Keratinocyte (primary cell): ENCODE measurements at regions not wholly inside any gene's neighbourhood (a gene's known extent, or its start where the extent isn't known, plus 50 kb on each side); places are given as distances from the start of the nearest gene placed in this dataset.
"Not testable (repeated sequence)": the region's sequence is repeated elsewhere in the genome, so short reads cannot be mapped to it uniquely, and the experiment has no call there.

Source experiments
- DNase-seq: peaks from one replicate; pipeline ENCODE4 v3.0.0-alpha.2; 2011; ENCODE audit warnings: low read depth, missing footprints, low spot score
- FAIRE-seq: peaks from 2 replicates; lab custom pipeline; 2011; peaks lifted over from hg19 to GRCh38; lab: Jason Lieb, UNC
- H2AFZ ChIP-seq: 2 replicates; pipeline ENCODE4 v1.6.0; 2012; ENCODE audit warnings: low read length, control low read depth, inconsistent platforms; ENCODE audit not compliant: control insufficient read depth
- H3K27ac ChIP-seq: 2 replicates; pipeline ENCODE4 v1.5.1; 2011; ENCODE audit warnings: low read length; ENCODE audit not compliant: control insufficient read depth, insufficient read depth
- H3K27me3 ChIP-seq: 3 replicates; pipeline ENCODE4 v1.6.0; 2011; ENCODE audit warnings: low read length; ENCODE audit not compliant: control insufficient read depth, insufficient read depth; ENCODE audit errors: extremely low read depth
- H3K36me3 ChIP-seq, 2 experiments: 2 replicates in 1 of 2; 3 replicates in 1 of 2; pipeline ENCODE4 v1.5.1; 2011; ENCODE audit warnings: low read length in 2 of 2, mild to moderate bottlenecking in 1 of 2; ENCODE audit not compliant: control insufficient read depth in 2 of 2, insufficient read depth in 2 of 2; ENCODE audit errors: extremely low read depth in 1 of 2
- H3K4me1 ChIP-seq: 3 replicates; pipeline ENCODE4 v1.5.1; 2011; ENCODE audit warnings: low read length; ENCODE audit not compliant: control insufficient read depth, insufficient read depth; ENCODE audit errors: extremely low read depth
- H3K4me2 ChIP-seq: 3 replicates; pipeline ENCODE4 v1.6.0; 2011; ENCODE audit warnings: low read depth, low read length; ENCODE audit not compliant: control insufficient read depth, insufficient read depth; ENCODE audit errors: extremely low read depth
- H3K4me3 ChIP-seq, 3 experiments: fragments of 200-600 bp in 1 of 3; sonication (generic) in 1 of 3; 2 replicates in 2 of 3; 3 replicates in 1 of 3; pipeline ENCODE4 v1.5.1; 2011 to 2016; ENCODE audit warnings: low read length in 3 of 3, mild to moderate bottlenecking in 3 of 3, control low read depth in 2 of 3, inconsistent platforms in 1 of 3, low read depth in 1 of 3, mixed read lengths in 1 of 3, mixed run types in 1 of 3, moderate library complexity in 1 of 3; ENCODE audit not compliant: control insufficient read depth in 2 of 3, insufficient read depth in 2 of 3; ENCODE audit errors: extremely low read depth in 1 of 3
- H3K79me2 ChIP-seq: 2 replicates; pipeline ENCODE4 v1.6.0; 2012; ENCODE audit warnings: low read length; ENCODE audit not compliant: control insufficient read depth, insufficient read depth
- H3K9ac ChIP-seq: 3 replicates; pipeline ENCODE4 v1.6.0; 2011; ENCODE audit warnings: low read length; ENCODE audit not compliant: control insufficient read depth, insufficient read depth; ENCODE audit errors: extremely low read depth
- H3K9me1 ChIP-seq: 3 replicates; pipeline ENCODE4 v1.6.0; 2011; ENCODE audit warnings: low read length; ENCODE audit not compliant: control insufficient read depth, insufficient read depth; ENCODE audit errors: extremely low read depth
- H3K9me3 ChIP-seq: 2 replicates; pipeline ENCODE4 v1.5.1; 2012; ENCODE audit warnings: low read depth, low read length; ENCODE audit not compliant: control insufficient read depth
- H4K20me1 ChIP-seq: 3 replicates; pipeline ENCODE4 v1.6.0; 2011; ENCODE audit warnings: low read length; ENCODE audit not compliant: control insufficient read depth, insufficient read depth; ENCODE audit errors: extremely low read depth
- dilution Hi-C: fragments of 300-500 bp; cut with MboI; formaldehyde crosslinking; loops from one replicate; pipeline ENCODE4 v1.7.0; 2020; ENCODE audit warnings: low sequenced_read_pairs; ENCODE audit not compliant: extremely low pct_ligation_motif_present

DNA sequence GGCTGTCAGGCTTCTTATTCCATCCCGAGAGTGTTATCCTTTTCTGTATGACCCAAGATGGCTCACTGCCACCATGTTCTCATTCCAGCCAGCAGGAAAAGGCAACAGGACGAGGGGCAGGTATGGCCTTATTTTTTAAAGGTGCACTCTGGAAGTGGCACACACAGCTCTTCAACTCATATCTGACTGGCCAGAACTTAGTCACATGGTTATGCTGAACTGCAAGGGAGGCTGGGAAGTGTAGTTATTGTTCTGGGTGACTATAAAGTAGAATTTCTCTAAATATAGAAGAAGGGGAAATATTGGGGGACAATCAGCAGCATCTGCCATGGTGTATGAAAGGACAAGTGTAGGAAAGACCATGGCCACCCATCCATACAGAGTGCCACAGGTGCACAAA is 107.6 kb downstream of the SRGAP2 start:
- FAIRE-seq, H3K9me1 ChIP-seq, H3K4me1 ChIP-seq, H3K79me2 ChIP-seq, H2AFZ ChIP-seq, H3K4me3 ChIP-seq, DNase-seq, H4K20me1 ChIP-seq, H3K4me2 ChIP-seq, H3K36me3 ChIP-seq, dilution Hi-C loops, H3K27ac ChIP-seq, H3K9ac ChIP-seq, H3K27me3 ChIP-seq, H3K9me3 ChIP-seq: not testable (repeated sequence)

DNA sequence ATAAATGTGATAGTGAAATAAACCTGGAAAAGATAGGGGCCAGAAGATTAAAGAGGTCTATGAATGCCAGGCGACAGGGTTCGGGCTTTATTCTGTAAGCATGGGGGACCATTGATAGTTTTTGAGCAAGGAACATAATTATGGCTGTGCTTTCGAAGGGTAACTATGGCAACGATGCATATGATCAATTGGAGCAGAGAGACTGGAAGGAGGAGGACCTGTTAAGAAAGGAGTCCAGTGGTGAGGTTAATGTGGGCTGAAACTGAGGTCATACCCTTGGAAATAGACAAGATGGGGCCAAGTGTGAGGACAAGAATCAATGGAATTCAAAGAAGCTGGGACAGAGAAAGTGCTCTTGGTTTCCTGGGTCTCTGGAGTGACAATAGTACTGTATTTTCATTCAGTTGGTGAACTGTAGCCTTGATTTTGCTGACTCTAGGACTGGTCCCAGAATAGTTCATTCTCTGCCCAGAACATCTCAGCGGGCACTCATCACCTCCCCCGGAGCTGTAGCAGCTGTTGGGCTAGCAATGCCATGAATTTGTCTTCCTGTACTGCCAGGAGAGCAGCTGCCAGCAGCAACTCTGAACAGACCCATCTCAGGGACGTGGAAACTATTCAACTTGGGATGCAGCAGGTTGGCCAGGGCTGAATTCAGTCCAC is 108.4 kb downstream of the SRGAP2 start:
- H3K27me3 ChIP-seq, dilution Hi-C loops: not testable (repeated sequence)

DNA sequence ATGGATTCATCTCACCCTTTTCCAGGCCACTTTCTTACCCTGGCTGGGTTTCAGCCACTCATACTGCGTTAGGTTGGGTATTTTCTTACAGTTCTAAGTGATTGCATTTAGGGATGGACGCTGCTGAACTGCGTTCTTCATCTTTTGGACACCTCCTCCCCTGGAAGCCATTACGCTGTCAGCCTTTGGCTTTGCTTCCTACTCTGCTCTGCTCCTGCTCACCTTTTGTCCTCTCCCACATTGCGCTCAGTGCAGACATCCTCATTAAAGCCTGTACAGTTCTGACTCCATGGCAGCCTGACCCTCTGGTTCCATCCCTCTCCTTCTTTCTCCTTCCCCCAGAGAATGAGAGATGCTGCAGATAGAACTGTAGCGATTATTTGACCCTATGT is 108.9 kb downstream of the SRGAP2 start:
- FAIRE-seq, dilution Hi-C loops, H3K9me3 ChIP-seq: not testable (repeated sequence)

More for the DNA sequence above, 108.4 kb downstream of the SRGAP2 start:
- not testable (repeated sequence) for H3K4me1 ChIP-seq, H4K20me1 ChIP-seq, H2AFZ ChIP-seq, H3K4me2 ChIP-seq, H3K9ac ChIP-seq, H3K9me3 ChIP-seq, FAIRE-seq, H3K27ac ChIP-seq, DNase-seq, H3K36me3 ChIP-seq, H3K9me1 ChIP-seq, H3K4me3 ChIP-seq, H3K79me2 ChIP-seq

DNA sequence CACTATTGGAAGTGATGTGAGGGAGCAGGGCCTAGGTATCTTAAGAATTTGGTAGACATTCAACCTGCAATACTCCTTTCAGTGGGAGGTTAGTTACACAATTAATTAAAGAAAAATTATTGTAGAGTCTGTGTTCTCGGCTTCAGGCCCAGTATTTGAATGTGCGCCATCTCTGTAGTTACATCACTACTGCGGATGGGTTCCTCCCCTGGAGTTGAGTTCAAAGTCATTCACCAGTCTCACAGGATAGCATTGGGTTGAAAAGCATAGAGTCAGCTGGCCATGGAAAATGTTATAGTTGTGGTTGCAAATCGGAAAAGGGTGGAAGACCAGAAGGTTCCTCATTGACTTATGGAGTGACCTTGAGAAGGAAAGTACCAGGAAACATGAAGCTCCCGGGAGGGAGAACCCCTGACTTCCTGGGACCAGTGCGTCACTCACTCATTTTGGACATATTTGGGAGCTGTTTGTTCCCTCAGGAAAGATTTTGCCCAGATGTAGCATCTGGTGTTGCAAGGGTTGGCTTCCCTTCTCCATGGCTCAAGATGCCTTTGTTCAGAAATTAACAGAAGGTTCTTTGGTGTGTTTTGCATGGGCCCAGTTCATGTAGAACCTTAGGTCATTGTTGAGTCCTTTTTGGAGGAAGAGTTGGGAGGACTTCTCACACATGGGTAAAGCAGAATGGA is 111.8 kb downstream of the SRGAP2 start:
- H3K4me1 ChIP-seq, H3K9ac ChIP-seq, dilution Hi-C loops, H3K79me2 ChIP-seq, H3K4me3 ChIP-seq, DNase-seq, H3K27me3 ChIP-seq, H3K9me3 ChIP-seq, H3K27ac ChIP-seq, H3K36me3 ChIP-seq, FAIRE-seq, H2AFZ ChIP-seq, H4K20me1 ChIP-seq, H3K4me2 ChIP-seq, H3K9me1 ChIP-seq: not testable (repeated sequence)

More for the DNA sequence above, 108.9 kb downstream of the SRGAP2 start:
- H3K9ac ChIP-seq, H3K9me1 ChIP-seq, DNase-seq, H4K20me1 ChIP-seq, H3K36me3 ChIP-seq, H3K4me1 ChIP-seq, H3K4me3 ChIP-seq, H2AFZ ChIP-seq, H3K27ac ChIP-seq, H3K27me3 ChIP-seq, H3K4me2 ChIP-seq, H3K79me2 ChIP-seq: not testable (repeated sequence)

DNA sequence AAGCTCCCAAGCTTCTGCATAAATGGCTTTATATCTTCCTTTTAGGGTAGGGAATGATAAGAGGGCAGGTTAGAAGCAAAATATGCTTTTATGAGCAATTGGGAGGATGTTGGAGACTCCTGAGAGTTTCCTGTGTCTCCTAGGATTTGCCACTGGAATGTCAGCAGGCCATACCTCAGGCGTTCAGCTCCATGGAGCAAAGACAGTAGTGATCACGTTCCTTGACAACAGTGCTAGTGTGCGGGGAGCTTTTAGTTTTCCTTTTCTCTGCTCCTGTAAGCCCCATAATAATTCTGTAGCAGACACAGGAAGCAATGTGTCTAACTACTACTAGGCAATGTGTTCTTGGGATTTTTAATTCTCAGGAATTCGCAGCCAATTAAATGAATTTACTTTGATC is 113.6 kb downstream of the SRGAP2 start:
- H3K9me3 ChIP-seq, H3K9ac ChIP-seq, H3K4me3 ChIP-seq, dilution Hi-C loops, H3K36me3 ChIP-seq, DNase-seq, H3K4me2 ChIP-seq, H3K27me3 ChIP-seq, H3K9me1 ChIP-seq, H4K20me1 ChIP-seq, FAIRE-seq, H3K4me1 ChIP-seq, H3K79me2 ChIP-seq, H2AFZ ChIP-seq, H3K27ac ChIP-seq: not testable (repeated sequence)
